ENCODE measurements at regions not wholly inside any gene's neighbourhood (a gene's known extent, or its start where the extent isn't known, plus 50 kb on each side); places are given as distances from the start of the nearest gene placed in this dataset.
"Not testable (repeated sequence)": the region's sequence is repeated elsewhere in the genome, so short reads cannot be mapped to it uniquely, and the experiment has no call there.

DNA sequence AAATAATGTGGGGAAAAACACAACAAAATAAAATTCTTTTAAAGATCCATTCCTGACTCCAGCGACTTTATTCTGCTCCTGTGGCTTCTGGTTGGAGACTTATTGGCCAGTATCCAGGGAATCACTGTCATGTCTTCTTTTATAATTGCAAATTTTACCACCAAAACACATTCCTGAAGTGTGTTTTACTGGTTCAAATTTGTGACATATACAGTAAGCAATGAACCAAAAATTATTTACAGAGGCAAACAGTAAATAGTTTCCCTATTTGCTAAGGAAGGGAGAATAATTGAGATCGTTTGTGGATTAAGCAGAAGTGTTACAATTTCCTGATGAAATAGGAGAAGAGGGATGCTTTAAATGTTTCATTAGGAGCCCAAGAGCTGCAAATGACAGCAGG, 118.7 kb downstream of the ZNF281 start:
- TF ChIP-seq, protein P1, sequence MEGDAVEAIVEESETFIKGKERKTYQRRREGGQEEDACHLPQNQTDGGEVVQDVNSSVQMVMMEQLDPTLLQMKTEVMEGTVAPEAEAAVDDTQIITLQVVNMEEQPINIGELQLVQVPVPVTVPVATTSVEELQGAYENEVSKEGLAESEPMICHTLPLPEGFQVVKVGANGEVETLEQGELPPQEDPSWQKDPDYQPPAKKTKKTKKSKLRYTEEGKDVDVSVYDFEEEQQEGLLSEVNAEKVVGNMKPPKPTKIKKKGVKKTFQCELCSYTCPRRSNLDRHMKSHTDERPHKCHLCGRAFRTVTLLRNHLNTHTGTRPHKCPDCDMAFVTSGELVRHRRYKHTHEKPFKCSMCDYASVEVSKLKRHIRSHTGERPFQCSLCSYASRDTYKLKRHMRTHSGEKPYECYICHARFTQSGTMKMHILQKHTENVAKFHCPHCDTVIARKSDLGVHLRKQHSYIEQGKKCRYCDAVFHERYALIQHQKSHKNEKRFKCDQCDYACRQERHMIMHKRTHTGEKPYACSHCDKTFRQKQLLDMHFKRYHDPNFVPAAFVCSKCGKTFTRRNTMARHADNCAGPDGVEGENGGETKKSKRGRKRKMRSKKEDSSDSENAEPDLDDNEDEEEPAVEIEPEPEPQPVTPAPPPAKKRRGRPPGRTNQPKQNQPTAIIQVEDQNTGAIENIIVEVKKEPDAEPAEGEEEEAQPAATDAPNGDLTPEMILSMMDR (conservative IDR thresholded peaks at IDR 0.05; ENCODE audit: low read depth, low read length), result no peak
- DNase-seq (ENCODE audit: low read depth), result no peak
- no peak overlapping the region for H3K4me3 ChIP-seq (ENCODE audit: low read depth, low read length)

DNA sequence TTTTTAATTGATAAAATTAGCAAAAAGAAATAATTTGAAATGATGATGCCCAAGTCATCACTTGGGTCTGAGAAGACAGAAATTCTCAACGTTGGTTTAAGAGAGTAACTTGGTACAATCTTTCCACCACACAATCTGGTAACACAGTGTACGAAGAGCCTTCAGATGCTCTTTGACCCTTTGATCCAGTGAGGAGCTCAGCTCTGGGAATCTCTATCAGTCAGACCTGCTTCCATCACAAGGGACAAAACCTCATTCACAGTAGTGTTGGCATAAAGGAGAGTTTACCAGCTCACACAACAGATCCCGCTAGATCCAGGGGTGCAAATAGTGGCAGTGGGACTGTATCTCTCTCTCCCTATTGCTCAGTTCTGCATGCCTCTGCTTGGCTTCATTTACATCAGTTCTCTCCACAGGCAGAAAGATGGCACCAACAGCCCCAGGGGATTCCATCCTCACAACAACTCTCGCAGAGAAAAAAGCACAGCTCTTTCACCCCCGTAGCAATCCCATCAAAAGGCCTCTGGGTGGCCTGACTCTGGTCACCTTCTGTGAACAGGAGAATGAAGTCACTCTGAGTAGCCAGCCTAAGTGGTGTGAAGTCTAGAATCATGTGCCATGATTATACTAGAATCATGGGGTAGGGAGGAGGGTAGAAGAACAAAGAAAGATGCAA, 119.7 kb downstream of the ZNF281 start:
- peak; percentile 11 for DNase-seq (ENCODE audit: low read depth)
- no peak overlapping the region for H3K4me3 ChIP-seq (ENCODE audit: low read depth, low read length)
- TF ChIP-seq, protein P1 (conservative IDR thresholded peaks at IDR 0.05; ENCODE audit: low read depth, low read length), result peak; percentile 27

DNA sequence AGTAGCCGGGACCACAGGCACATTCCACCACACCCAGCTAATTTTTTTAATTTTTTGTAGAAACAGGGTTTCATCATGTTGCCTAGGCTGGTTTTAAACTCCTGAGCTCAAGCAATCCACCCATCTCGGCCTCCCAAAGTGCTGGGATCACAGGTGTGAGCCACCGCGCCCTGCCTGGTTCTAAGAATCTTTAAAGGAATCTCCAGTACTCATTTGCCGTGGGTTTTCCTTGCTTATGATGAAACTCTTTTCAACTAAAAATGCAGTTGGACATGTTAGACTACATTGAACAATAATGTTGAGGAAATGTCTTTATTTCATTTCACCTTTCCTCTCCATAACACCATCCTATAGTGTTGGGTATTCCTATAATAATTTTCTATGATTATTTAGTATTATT, 121.6 kb downstream of the ZNF281 start:
- no peak overlapping the region for H3K4me3 ChIP-seq (ENCODE audit: low read depth, low read length)
- no peak for DNase-seq (ENCODE audit: low read depth)
- TF ChIP-seq, protein P1 (conservative IDR thresholded peaks at IDR 0.05; ENCODE audit: low read depth, low read length), result no peak

DNA sequence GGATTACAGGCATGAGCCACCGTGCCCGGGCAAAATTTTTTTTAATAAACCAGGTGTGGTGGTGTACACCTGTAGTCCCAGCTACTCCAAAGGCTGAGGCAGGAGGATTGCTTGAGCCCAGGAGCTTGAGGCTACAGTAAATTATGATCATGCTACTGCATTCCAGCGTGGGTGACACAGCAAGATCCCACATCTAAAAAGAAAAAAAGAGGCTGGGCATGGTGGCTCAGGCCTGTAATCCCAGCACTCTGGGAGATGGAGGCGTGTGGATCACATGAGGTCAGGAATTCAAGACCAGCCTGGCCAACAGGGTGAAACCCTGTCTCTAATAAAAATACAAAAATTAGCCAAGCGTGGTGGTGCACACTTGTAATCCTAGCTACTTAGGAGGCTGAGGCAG, 125.6 kb downstream of the ZNF281 start:
- H3K4me3 ChIP-seq (ENCODE audit: low read depth, low read length), result not testable (repeated sequence)

DNA sequence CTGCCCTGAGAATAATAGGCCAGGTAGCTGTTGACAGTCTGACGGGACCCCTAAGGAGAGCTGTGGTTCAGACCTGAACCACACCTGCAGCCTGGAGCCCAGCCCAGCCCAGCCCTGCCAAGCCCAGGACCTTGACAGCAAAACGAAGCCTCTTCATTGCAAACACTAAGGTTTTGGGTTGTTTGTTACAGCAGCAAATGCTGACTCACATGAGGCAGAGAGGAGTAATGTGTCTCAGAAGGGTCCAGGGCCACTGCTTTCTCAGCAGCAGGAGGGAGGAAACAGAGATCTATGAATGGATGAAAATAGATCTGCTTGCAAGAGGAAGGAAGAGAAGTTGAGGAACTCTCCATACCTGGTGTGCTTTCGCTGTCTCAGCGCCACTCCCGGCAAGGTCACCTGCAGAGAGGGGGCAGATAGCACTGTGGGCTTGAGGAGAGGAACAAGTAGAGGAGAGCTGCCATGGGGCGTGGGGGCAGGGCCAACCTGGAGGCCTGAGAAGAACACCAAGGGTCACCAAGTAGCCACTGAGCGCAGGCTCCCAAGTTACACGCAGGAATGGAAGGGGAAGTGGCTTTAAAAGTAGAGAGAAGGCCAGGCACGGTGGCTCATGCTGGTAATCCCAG, 127.2 kb downstream of the ZNF281 start:
- TF ChIP-seq, protein P1 (conservative IDR thresholded peaks at IDR 0.05; ENCODE audit: low read depth, low read length), result no peak
- DNase-seq (ENCODE audit: low read depth), result no peak
- no peak overlapping the region for H3K4me3 ChIP-seq (ENCODE audit: low read depth, low read length)

More for the DNA sequence above, 125.6 kb downstream of the ZNF281 start:
- not testable (repeated sequence) for DNase-seq (ENCODE audit: low read depth)

DNA sequence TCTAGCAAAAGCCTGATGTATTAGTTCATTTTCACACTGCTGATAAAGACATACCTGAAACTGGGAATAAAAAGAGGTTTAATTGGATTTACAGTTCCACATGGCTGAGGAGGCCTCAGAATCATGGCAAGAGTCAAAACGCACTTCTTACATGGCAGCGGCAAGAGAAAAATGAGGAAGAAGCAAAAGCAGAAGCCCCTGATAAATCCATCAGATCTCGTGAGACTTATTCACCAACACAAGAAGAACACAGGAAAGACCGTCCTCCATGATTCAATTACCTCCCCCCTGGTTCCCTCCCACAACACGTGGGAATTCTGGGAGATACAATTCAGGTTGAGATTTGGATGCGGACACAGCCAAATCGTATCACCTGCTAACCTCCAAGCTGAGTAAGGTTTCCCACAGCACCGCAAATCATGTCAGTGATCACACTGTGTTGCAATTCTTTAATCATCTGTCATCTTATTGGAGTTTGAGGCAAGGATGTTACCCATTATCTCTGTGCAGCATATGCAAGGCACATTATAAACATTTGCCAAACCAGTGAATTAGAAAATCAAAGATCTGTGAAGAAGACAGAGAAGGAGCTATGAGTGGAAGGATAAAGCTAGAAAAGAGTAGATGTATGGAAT, 128.5 kb downstream of the ZNF281 start:
- DNase-seq (ENCODE audit: low read depth), result no peak
- TF ChIP-seq, protein P1 (conservative IDR thresholded peaks at IDR 0.05; ENCODE audit: low read depth, low read length), result no peak
- H3K4me3 ChIP-seq (ENCODE audit: low read depth, low read length), result no peak overlapping the region

DNA sequence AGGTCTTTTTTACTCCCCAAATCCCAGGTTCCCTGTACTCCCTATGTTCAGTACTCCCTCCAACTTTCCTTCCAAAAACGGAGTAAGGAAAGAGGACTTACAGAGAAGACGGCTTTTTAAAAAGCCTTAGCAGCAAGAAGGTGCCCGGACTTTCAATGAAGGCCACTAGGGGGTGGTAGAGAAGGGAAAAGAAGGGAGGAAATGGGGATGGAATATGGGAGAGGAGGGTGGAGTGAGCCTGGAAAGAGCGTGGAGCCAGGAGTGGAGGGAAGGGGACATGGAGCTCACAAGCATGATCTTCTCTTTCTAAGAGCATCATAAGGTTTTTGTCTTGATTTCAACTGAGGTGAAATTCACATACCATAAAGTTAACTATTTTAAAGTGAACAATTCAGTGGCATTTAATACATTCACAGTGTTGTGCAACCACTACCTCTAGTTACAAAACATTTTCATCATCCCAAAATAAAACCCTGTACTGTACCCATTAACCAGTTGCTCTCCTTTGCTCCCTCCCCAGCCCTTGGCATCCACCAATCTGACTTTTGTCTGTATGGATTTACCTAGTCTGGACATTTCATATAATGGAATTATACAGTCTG, 129.9 kb downstream of the ZNF281 start:
- peak; percentile 78 for DNase-seq (ENCODE audit: low read depth)
- TF ChIP-seq, protein P1 (conservative IDR thresholded peaks at IDR 0.05; ENCODE audit: low read depth, low read length), result peak; percentile 94

More for the DNA sequence above, 129.9 kb downstream of the ZNF281 start:
- H3K4me3 ChIP-seq (ENCODE audit: low read depth, low read length), result no peak overlapping the region
